ENCODE measurements at regions not wholly inside any gene's neighbourhood (a gene's known extent, or its start where the extent isn't known, plus 50 kb on each side); places are given as distances from the start of the nearest gene placed in this dataset.

GRCh38 chr4:181645489-181645888 lies 597.7 kb upstream of the TENM3 start:
- no peak for DNase-seq

GRCh38 chr4:181646864-181647263 lies 596.3 kb upstream of the TENM3 start:
- DNase-seq: no peak

- no peak for DNase-seq
Observed at GRCh38 chr4:181647396-181648147, 595.6 kb upstream of the TENM3 start.

- DNase-seq: no peak
Observed at GRCh38 chr4:181650033-181650825, 593.0 kb upstream of the TENM3 start.

- no peak for DNase-seq
Observed at GRCh38 chr4:181656748-181657147, 586.5 kb upstream of the TENM3 start.

- DNase-seq: no peak
Observed at GRCh38 chr4:181659202-181659601, 584.0 kb upstream of the TENM3 start.

GRCh38 chr4:181659876-181660275 lies 583.3 kb upstream of the TENM3 start:
- DNase-seq: no peak

GRCh38 chr4:181661090-181661489 lies 582.1 kb upstream of the TENM3 start:
- DNase-seq: no peak

- DNase-seq: no peak
Observed at GRCh38 chr4:181661923-181662322, 581.3 kb upstream of the TENM3 start.

- DNase-seq: no peak
Observed at GRCh38 chr4:181662383-181662782, 580.8 kb upstream of the TENM3 start.

- DNase-seq: no peak
Observed at GRCh38 chr4:181670506-181670905, 572.7 kb upstream of the TENM3 start.

- DNase-seq: no peak
Observed at GRCh38 chr4:181671672-181672071, 571.5 kb upstream of the TENM3 start.

- DNase-seq: no peak
Observed at GRCh38 chr4:181672751-181673150, 570.5 kb upstream of the TENM3 start.

GRCh38 chr4:181674315-181674875 lies 568.8 kb upstream of the TENM3 start:
- DNase-seq: no peak

- no peak for DNase-seq
Observed at GRCh38 chr4:181676546-181676945, 566.7 kb upstream of the TENM3 start.

GRCh38 chr4:181677201-181677600 lies 566.0 kb upstream of the TENM3 start:
- no peak for DNase-seq

GRCh38 chr4:181677621-181678020 lies 565.6 kb upstream of the TENM3 start:
- DNase-seq: no peak

GRCh38 chr4:181679754-181680153 lies 563.4 kb upstream of the TENM3 start:
- no peak for DNase-seq

- no peak for DNase-seq
Observed at GRCh38 chr4:181682367-181683047, 560.7 kb upstream of the TENM3 start.

- DNase-seq: no peak
Observed at GRCh38 chr4:181684310-181684709, 558.9 kb upstream of the TENM3 start.

- no peak for DNase-seq
Observed at GRCh38 chr4:181685461-181685860, 557.7 kb upstream of the TENM3 start.

- DNase-seq: no peak
Observed at GRCh38 chr4:181685911-181686310, 557.3 kb upstream of the TENM3 start.

- DNase-seq: no peak
Observed at GRCh38 chr4:181687116-181687515, 556.1 kb upstream of the TENM3 start.
